H9 (cell line): ENCODE measurements at regions not wholly inside any gene's neighbourhood (a gene's known extent, or its start where the extent isn't known, plus 50 kb on each side); places are given as distances from the start of the nearest gene placed in this dataset.

ENCODE experiments used
- DNase-seq: peaks from one replicate; pipeline ENCODE4 v3.0.0-alpha.2; 2017
- H2AFZ ChIP-seq: one replicate; pipeline ENCODE4 v1.6.1; 2013; ENCODE audit warnings: mild to moderate bottlenecking, low read length, control low read depth, moderate library complexity
- H2AK5ac ChIP-seq: 2 replicates; pipeline ENCODE4 v1.6.1; 2013; ENCODE audit warnings: low read length, control low read depth, mixed read lengths; ENCODE audit not compliant: insufficient read length
- H2BK120ac ChIP-seq: one replicate; pipeline ENCODE4 v1.6.1; 2013; ENCODE audit warnings: low read depth, mild to moderate bottlenecking, low read length, control low read depth, inconsistent platforms; ENCODE audit not compliant: poor library complexity, severe bottlenecking
- H2BK12ac ChIP-seq: 2 replicates; pipeline ENCODE4 v1.6.1; 2013; ENCODE audit warnings: low read length, control low read depth, mixed read lengths, low read depth; ENCODE audit not compliant: insufficient read length
- H2BK15ac ChIP-seq: 2 replicates; pipeline ENCODE4 v1.6.1; 2013; ENCODE audit warnings: low read depth, low read length, control low read depth
- H2BK20ac ChIP-seq: one replicate; pipeline ENCODE4 v1.6.1; 2013; ENCODE audit warnings: low read depth, mild to moderate bottlenecking, low read length, control low read depth, inconsistent platforms; ENCODE audit not compliant: poor library complexity, severe bottlenecking
- H2BK5ac ChIP-seq: 2 replicates; pipeline ENCODE4 v1.6.1; 2013; ENCODE audit warnings: low read length, control low read depth, mixed read lengths; ENCODE audit not compliant: insufficient read length
- H3K14ac ChIP-seq: 2 replicates; pipeline ENCODE4 v1.6.1; 2013; ENCODE audit warnings: low read length, control low read depth; ENCODE audit not compliant: insufficient read depth
- H3K18ac ChIP-seq: 2 replicates; pipeline ENCODE4 v1.6.1; 2013; ENCODE audit warnings: low read depth, mild to moderate bottlenecking, mixed read lengths, low read length, control low read depth; ENCODE audit not compliant: insufficient read length
- H3K23ac ChIP-seq: 2 replicates; pipeline ENCODE4 v1.6.1; 2013; ENCODE audit warnings: low read length, control low read depth, mixed read lengths, low read depth; ENCODE audit not compliant: insufficient read length
- H3K23me2 ChIP-seq: 2 replicates; pipeline ENCODE4 v1.6.1; 2013; ENCODE audit warnings: low read depth, mild to moderate bottlenecking, mixed read lengths, low read length, control low read depth; ENCODE audit not compliant: insufficient read length, poor library complexity, severe bottlenecking
- H3K27ac ChIP-seq: 2 replicates; pipeline ENCODE4 v1.5.1; 2013; ENCODE audit warnings: low read length, control low read depth, mixed read lengths, low read depth; ENCODE audit not compliant: insufficient read length
- H3K27me3 ChIP-seq: 2 replicates; pipeline ENCODE4 v1.6.1; 2013; ENCODE audit warnings: low read length, control low read depth, inconsistent platforms; ENCODE audit not compliant: insufficient read depth
- H3K4ac ChIP-seq: 2 replicates; pipeline ENCODE4 v1.6.1; 2013; ENCODE audit warnings: low read depth, mild to moderate bottlenecking, control low read depth, inconsistent platforms, low read length, moderate library complexity
- H3K4me1 ChIP-seq: 2 replicates; pipeline ENCODE4 v1.6.1; 2013; ENCODE audit warnings: low read length, control low read depth, inconsistent platforms; ENCODE audit not compliant: insufficient read depth
- H3K4me2 ChIP-seq: 2 replicates; pipeline ENCODE4 v1.6.1; 2013; ENCODE audit warnings: low read length, control low read depth, mixed read lengths; ENCODE audit not compliant: insufficient read length, insufficient read depth
- H3K56ac ChIP-seq: 2 replicates; pipeline ENCODE4 v1.6.1; 2013; ENCODE audit warnings: low read depth, mild to moderate bottlenecking, mixed read lengths, low read length, control low read depth; ENCODE audit not compliant: insufficient read length
- H3K79me1 ChIP-seq: 2 replicates; pipeline ENCODE4 v1.6.1; 2013; ENCODE audit warnings: low read depth, mild to moderate bottlenecking, moderate library complexity, low read length, control low read depth, inconsistent platforms; ENCODE audit not compliant: insufficient read depth, poor library complexity, severe bottlenecking
- H3K79me2 ChIP-seq: 2 replicates; pipeline ENCODE4 v1.6.1; 2013; ENCODE audit warnings: low read length, control low read depth, inconsistent platforms; ENCODE audit not compliant: insufficient read depth
- H3K9ac ChIP-seq: 2 replicates; pipeline ENCODE4 v1.6.1; 2013; ENCODE audit warnings: low read length, control low read depth, mixed read lengths; ENCODE audit not compliant: insufficient read length; ENCODE audit errors: extremely low read depth
- H3K9me3 ChIP-seq: one replicate; pipeline ENCODE4 v1.6.1; 2013; ENCODE audit warnings: low read depth, low read length, inconsistent platforms; ENCODE audit not compliant: control insufficient read depth
- H3T11ph ChIP-seq: one replicate; pipeline ENCODE4 v1.6.1; 2013; ENCODE audit warnings: mild to moderate bottlenecking, low read length, control low read depth, inconsistent platforms
- H4K20me1 ChIP-seq: one replicate; pipeline ENCODE4 v1.6.1; 2013; ENCODE audit not compliant: control insufficient read depth, insufficient read length, insufficient read depth
- H4K5ac ChIP-seq: 2 replicates; pipeline ENCODE4 v1.6.1; 2013; ENCODE audit warnings: low read depth, mild to moderate bottlenecking, mixed read lengths, low read length, control low read depth; ENCODE audit not compliant: insufficient read length
- H4K8ac ChIP-seq: replicated peaks from 2 replicates; pipeline ENCODE4 v1.6.1; 2013; ENCODE audit warnings: low read length, control low read depth, mixed read lengths, low read depth; ENCODE audit not compliant: insufficient read length
- H4K91ac ChIP-seq: 2 replicates; pipeline ENCODE4 v1.6.1; 2013; ENCODE audit warnings: low read depth, mild to moderate bottlenecking, moderate library complexity, mixed read lengths, low read length, control low read depth; ENCODE audit not compliant: insufficient read length
- H3K27ac Mint-ChIP-seq, 3 experiments: 2 replicates in 2 of 3; 3 replicates in 1 of 3; pipeline ENCODE4 v1.8.0; 2020 to 2021; ENCODE audit warnings: mixed read lengths in 3 of 3, mild to moderate bottlenecking in 1 of 3, moderate library complexity in 1 of 3
- H3K27me3 Mint-ChIP-seq: 2 replicates; pipeline ENCODE4 v1.8.0; 2021; ENCODE audit warnings: low read depth, mild to moderate bottlenecking, moderate library complexity, mixed read lengths
- H3K36me3 Mint-ChIP-seq, 3 experiments: 2 replicates in 2 of 3; 3 replicates in 1 of 3; pipeline ENCODE4 v1.8.0; 2020 to 2021; ENCODE audit warnings: low read depth in 3 of 3, mixed read lengths in 3 of 3; ENCODE audit not compliant: insufficient read depth in 1 of 3
- H3K4me1 Mint-ChIP-seq, 2 experiments: 2 replicates each; pipeline ENCODE4 v1.8.0; 2020; ENCODE audit warnings: mixed read lengths in 2 of 2
- H3K4me3 Mint-ChIP-seq, 2 experiments: 2 replicates in 1 of 2; 3 replicates in 1 of 2; pipeline ENCODE4 v1.8.0; 2020 to 2021; ENCODE audit warnings: mild to moderate bottlenecking in 2 of 2, mixed read lengths in 2 of 2, moderate library complexity in 1 of 2
- H3K9me3 Mint-ChIP-seq, 2 experiments: 2 replicates in 1 of 2; 3 replicates in 1 of 2; pipeline ENCODE4 v1.8.0; 2020; ENCODE audit warnings: mild to moderate bottlenecking in 2 of 2, mixed read lengths in 2 of 2, moderate library complexity in 1 of 2
- CTCF ChIP-seq: fragments of 200-600 bp; sonication (generic); conservative IDR thresholded peaks from 3 replicates; pipeline ENCODE4 v1.8.0; 2021; ENCODE audit warnings: antibody characterized with exemption, mild to moderate bottlenecking
- whole genome bisulfite sequencing: extraction: QIAGEN DNeasy Blood & Tissue Kit; methylation state at CpG from one replicate; pipeline ENCODE4 v1.1.7; 2013; ENCODE audit warnings: missing lambda C conversion rate, low lambda C conversion rate, mixed read lengths; ENCODE audit not compliant: insufficient read length; ENCODE audit errors: extremely low coverage; 5-methylcytosine and 5-hydroxymethylcytosine counted together

GRCh38 chr5:108590799-108591198, 156.9 kb upstream of the FER start:
- WGBS = no CpG with 5 or more reads among the region's 2 CpGs
- H3K79me2 ChIP-seq = no peaks in the 10 kb centered on the region
- H3K18ac ChIP-seq = no peak overlapping the region
- no peaks in the 10 kb centered on the region for H4K20me1 ChIP-seq
- H4K5ac ChIP-seq = no peak overlapping the region
- no peak overlapping the region for H2BK120ac ChIP-seq
- H3K27me3 ChIP-seq = no peaks in the 10 kb centered on the region
- no peak for DNase-seq
- no peak overlapping the region for H2BK15ac ChIP-seq
- no peak overlapping the region for H3K23ac ChIP-seq
- H2AK5ac ChIP-seq = no peak overlapping the region
- no peak overlapping the region for H3K9ac ChIP-seq
- H3K56ac ChIP-seq = no peak overlapping the region
- H3K9me3 ChIP-seq = no peaks in the 10 kb centered on the region
- no peaks in the 10 kb centered on the region for H3K79me1 ChIP-seq
- H2BK5ac ChIP-seq = no peak overlapping the region
- H3K23me2 ChIP-seq = no peaks in the 10 kb centered on the region
- H3K14ac ChIP-seq = no peak overlapping the region
- no peaks in the 10 kb centered on the region for H3K4me1 ChIP-seq
- no peak overlapping the region for H2AFZ ChIP-seq
- peaks cover 1 to 3% of the 10 kb centered on the region in 2 experiments; a peak in 3 of 5 replicates for H3K9me3 Mint-ChIP-seq
- H3K4ac ChIP-seq = no peak overlapping the region
- no peak overlapping the region for H2BK20ac ChIP-seq
- H2BK12ac ChIP-seq = no peak overlapping the region
- H3K27ac ChIP-seq = no peak overlapping the region
- peaks cover 0 to 3% (median 0%) of the 10 kb centered on the region in 3 experiments; a peak in 2 of 7 replicates for H3K36me3 Mint-ChIP-seq
- no peak overlapping the region for H3K4me2 ChIP-seq
- no peak overlapping the region for H4K91ac ChIP-seq
- H3K27ac Mint-ChIP-seq = no peak overlapping the region
- no peaks in the 10 kb centered on the region for H3K27me3 Mint-ChIP-seq
- no peak overlapping the region for H4K8ac ChIP-seq
- H3K4me1 Mint-ChIP-seq = peaks cover 0 to 5% of the 10 kb centered on the region in 2 experiments; a peak in 2 of 4 replicates
- no peak overlapping the region for H3T11ph ChIP-seq
- TF ChIP-seq CTCF = no peak
- no peak overlapping the region for H3K4me3 Mint-ChIP-seq
